Caco-2 (cell line): ENCODE measurements at regions not wholly inside any gene's neighbourhood (a gene's known extent, or its start where the extent isn't known, plus 50 kb on each side); places are given as distances from the start of the nearest gene placed in this dataset.

Source experiments
- BruUV-seq: library from RNA; stranded (reverse); fragments of 400-500 nt; replicated peaks from 2 replicates; lab custom pipeline; 2021; lab: Mats Ljungman, UMichigan
- CTCF ChIA-PET: fragments of 300-600 bp; sonication (Branson Sonifier 250); formaldehyde crosslinking; loops from one replicate; lab custom pipeline; 2022; ENCODE audit warnings: antibody characterized with exemption; lab: Charles Lee
- POLR2A ChIA-PET: fragments of 300-600 bp; sonication (Branson Sonifier 250); formaldehyde crosslinking; loops from one replicate; lab custom pipeline; 2022; ENCODE audit warnings: antibody characterized with exemption; lab: Charles Lee
- DNase-seq, 2 experiments: peaks; one replicate each; pipeline versions ENCODE4 v3.0.0 to v3.0.0-alpha.2; 2020 to 2022
- H3K27me3 ChIP-seq: replicated peaks from 2 replicates; pipeline ENCODE4 v1.6.0; 2011; ENCODE audit warnings: low read length; ENCODE audit not compliant: control insufficient read depth, insufficient read depth
- H3K36me3 ChIP-seq: 2 replicates; pipeline ENCODE4 v1.5.1; 2011; ENCODE audit warnings: low read length; ENCODE audit not compliant: control insufficient read depth, insufficient read depth
- H3K4me1 ChIP-seq: fragments of 250-450 bp; sonication (Bioruptor Pico); 2 replicates; pipeline ENCODE4 v1.5.1; 2020; ENCODE audit warnings: mild to moderate bottlenecking
- H3K4me3 ChIP-seq: 2 replicates; pipeline ENCODE4 v1.5.1; 2011; ENCODE audit warnings: low read depth, mild to moderate bottlenecking, control low read depth, low read length
- H3K9me3 ChIP-seq: fragments of 250-450 bp; sonication (Bioruptor Pico); 2 replicates; pipeline ENCODE4 v1.5.1; 2020; ENCODE audit warnings: mild to moderate bottlenecking, moderate library complexity
- H3K27ac Mint-ChIP-seq: one replicate; pipeline ENCODE4 v1.8.0; 2022; ENCODE audit warnings: mixed read lengths; ENCODE audit not compliant: unreplicated experiment
- H3K27me3 Mint-ChIP-seq: one replicate; pipeline ENCODE4 v1.8.0; 2022; ENCODE audit warnings: mixed read lengths; ENCODE audit not compliant: insufficient read depth, unreplicated experiment
- H3K36me3 Mint-ChIP-seq: one replicate; pipeline ENCODE4 v1.8.0; 2022; ENCODE audit warnings: mild to moderate bottlenecking, mixed read lengths; ENCODE audit not compliant: insufficient read depth, unreplicated experiment
- H3K4me1 Mint-ChIP-seq: one replicate; pipeline ENCODE4 v1.8.0; 2022; ENCODE audit warnings: low read depth, mixed read lengths; ENCODE audit not compliant: unreplicated experiment
- H3K4me3 Mint-ChIP-seq: one replicate; pipeline ENCODE4 v1.8.0; 2022; ENCODE audit warnings: mild to moderate bottlenecking, moderate library complexity, mixed read lengths; ENCODE audit not compliant: unreplicated experiment
- H3K9me3 Mint-ChIP-seq: one replicate; pipeline ENCODE4 v1.8.0; 2022; ENCODE audit warnings: mixed read lengths; ENCODE audit not compliant: unreplicated experiment
- CTCF ChIP-seq, 2 experiments: fragments of 200-600 bp in 1 of 2; IDR thresholded peaks; 1 replicate in 1 of 2; 2 replicates in 1 of 2; pipeline versions ENCODE4 v1.5.1 to v1.8.0; 2011 to 2022; ENCODE audit warnings: antibody characterized with exemption in 1 of 2, control low read depth in 1 of 2, inconsistent platforms in 1 of 2, low read depth in 1 of 2, low read length in 1 of 2, mild to moderate bottlenecking in 1 of 2, moderate library complexity in 1 of 2; ENCODE audit not compliant: insufficient read depth in 1 of 2, severe bottlenecking in 1 of 2, unreplicated experiment in 1 of 2
- intact Hi-C: fragments of 100-400 bp; cut with micrococcal nuclease; formaldehyde crosslinking; loops from one replicate; pipeline ENCODE4 v1.10.0; 2022; ENCODE audit not compliant: unreplicated experiment

GRCh38 chr14:87283547-87283946, 709.4 kb downstream of the GALC start:
- Histone ChIP-seq H3K9me3 (no peaks in the 10 kb centered on the region), H3K4me3 (no peak overlapping the region), H3K4me1 (no peaks in the 10 kb centered on the region), H3K36me3 (no peaks in the 10 kb centered on the region), H3K27me3 (no peaks in the 10 kb centered on the region)
- H3K27ac Mint-ChIP-seq, result no peak overlapping the region
- H3K4me1 Mint-ChIP-seq, result no peaks in the 10 kb centered on the region
- no peaks in the 10 kb centered on the region for H3K36me3 Mint-ChIP-seq
- no peaks in the 10 kb centered on the region for H3K9me3 Mint-ChIP-seq
- no peak overlapping the region for H3K4me3 Mint-ChIP-seq
- no peak for DNase-seq
- intact Hi-C loops, result no loop called here
- BruUV-seq, result no TSS peak
- ChIA-PET POLR2A (no interaction called here), CTCF (no interaction called here)
- no peak for TF ChIP-seq CTCF (IDR thresholded peaks at IDR 0.05; ENCODE audit: insufficient read depth in 1 of 2, low read depth in 1 of 2, low read length in 1 of 2, severe bottlenecking in 1 of 2, unreplicated experiment in 1 of 2)
- no peaks in the 10 kb centered on the region for H3K27me3 Mint-ChIP-seq

GRCh38 chr14:87282266-87282665, 710.7 kb downstream of the GALC start:
- BruUV-seq, result no TSS peak
- no peaks in the 10 kb centered on the region for H3K36me3 Mint-ChIP-seq
- POLR2A ChIA-PET, result no interaction called here
- Histone ChIP-seq H3K9me3 (no peaks in the 10 kb centered on the region), H3K36me3 (no peaks in the 10 kb centered on the region), H3K4me3 (no peak overlapping the region), H3K27me3 (no peaks in the 10 kb centered on the region), H3K4me1 (no peaks in the 10 kb centered on the region)
- intact Hi-C loops, result no loop called here
- no peaks in the 10 kb centered on the region for H3K9me3 Mint-ChIP-seq
- CTCF ChIA-PET, result no interaction called here
- H3K27ac Mint-ChIP-seq, result no peak overlapping the region
- no peak for DNase-seq
- H3K4me1 Mint-ChIP-seq, result no peaks in the 10 kb centered on the region
- no peaks in the 10 kb centered on the region for H3K27me3 Mint-ChIP-seq
- H3K4me3 Mint-ChIP-seq, result no peak overlapping the region
- no peak for TF ChIP-seq CTCF (IDR thresholded peaks at IDR 0.05; ENCODE audit: insufficient read depth in 1 of 2, low read depth in 1 of 2, low read length in 1 of 2, severe bottlenecking in 1 of 2, unreplicated experiment in 1 of 2)

- no peaks in the 10 kb centered on the region for H3K27me3 Mint-ChIP-seq
- no peaks in the 10 kb centered on the region for H3K36me3 Mint-ChIP-seq
- Histone ChIP-seq H3K9me3 (no peaks in the 10 kb centered on the region), H3K36me3 (no peaks in the 10 kb centered on the region), H3K27me3 (no peaks in the 10 kb centered on the region), H3K4me1 (no peaks in the 10 kb centered on the region), H3K4me3 (no peak overlapping the region)
- H3K27ac Mint-ChIP-seq, result no peak overlapping the region
- H3K4me3 Mint-ChIP-seq, result no peak overlapping the region
- intact Hi-C loops, result no loop called here
- POLR2A ChIA-PET, result no interaction called here
- BruUV-seq, result no TSS peak
- CTCF ChIA-PET, result no interaction called here
- DNase-seq, result no peak
- H3K4me1 Mint-ChIP-seq, result no peaks in the 10 kb centered on the region
- H3K9me3 Mint-ChIP-seq, result no peaks in the 10 kb centered on the region
- TF ChIP-seq CTCF (IDR thresholded peaks at IDR 0.05; ENCODE audit: insufficient read depth in 1 of 2, low read depth in 1 of 2, low read length in 1 of 2, severe bottlenecking in 1 of 2, unreplicated experiment in 1 of 2), result no peak
Measured at GRCh38 chr14:87278415-87278814, 714.6 kb downstream of the GALC start.
